ENCODE measurements at regions not wholly inside any gene's neighbourhood (a gene's known extent, or its start where the extent isn't known, plus 50 kb on each side); places are given as distances from the start of the nearest gene placed in this dataset.

DNA sequence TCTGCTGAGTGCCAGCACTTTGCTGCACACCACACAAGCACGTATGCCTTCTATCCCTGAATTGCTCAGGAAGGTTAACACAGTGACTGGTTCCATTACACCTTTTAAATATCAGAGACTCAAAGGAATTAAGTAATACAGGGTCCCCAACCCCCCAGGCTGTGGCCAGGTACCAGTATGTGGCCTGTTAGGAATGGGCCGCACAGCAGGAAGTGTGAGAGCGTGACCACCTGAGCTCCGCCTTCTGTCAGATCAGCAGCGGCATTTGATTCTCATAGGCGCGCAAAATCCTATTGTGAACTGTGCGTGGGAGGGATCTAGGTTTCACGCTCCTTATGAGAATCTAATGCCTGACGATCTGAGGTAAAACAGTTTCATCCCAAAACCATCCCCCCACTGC, 194.5 kb downstream of the FOXO1 start:
- DNase-seq (ENCODE audit: low read depth, low spot score), result no peak
- no peak overlapping the region for H3K27ac ChIP-seq

DNA sequence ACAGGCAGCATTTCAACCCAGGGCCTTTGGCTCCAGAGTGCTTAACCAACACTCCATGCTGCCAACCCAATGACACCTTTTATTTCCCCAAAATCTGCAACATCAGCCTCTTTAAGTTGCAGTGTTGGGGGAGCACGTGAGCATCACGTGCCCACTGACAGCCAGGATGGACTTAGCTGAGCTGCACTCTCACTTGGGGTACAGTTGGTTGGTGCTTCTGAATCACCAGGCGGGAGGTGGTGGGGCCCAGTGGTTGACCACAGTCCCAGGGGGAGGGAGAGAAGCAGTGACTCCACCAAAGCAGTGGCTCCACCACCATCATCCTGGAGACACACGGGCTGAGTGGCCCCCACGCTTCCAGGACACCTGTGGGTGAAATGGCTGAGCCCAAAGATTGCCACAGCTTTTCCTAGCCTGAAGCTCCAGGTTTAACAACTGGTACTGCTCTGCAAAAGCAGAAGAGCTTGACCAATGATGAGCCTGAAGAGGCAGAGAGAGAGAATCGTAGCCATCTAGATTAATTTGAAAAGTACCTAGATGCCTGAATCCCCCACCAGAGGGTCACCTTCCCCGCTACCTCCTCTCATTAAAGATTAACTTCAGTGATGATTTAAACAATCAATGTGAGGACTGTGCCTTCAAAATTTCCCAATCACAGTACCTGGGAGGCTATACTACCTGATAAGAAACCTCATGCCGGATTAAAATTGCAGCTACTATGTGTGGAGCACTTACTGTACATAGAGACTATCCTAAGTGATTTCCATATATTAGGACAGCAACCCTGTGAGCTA, 193.8 kb downstream of the FOXO1 start:
- H3K27ac ChIP-seq, result no peak overlapping the region
- DNase-seq (ENCODE audit: low read depth, low spot score), result no peak

DNA sequence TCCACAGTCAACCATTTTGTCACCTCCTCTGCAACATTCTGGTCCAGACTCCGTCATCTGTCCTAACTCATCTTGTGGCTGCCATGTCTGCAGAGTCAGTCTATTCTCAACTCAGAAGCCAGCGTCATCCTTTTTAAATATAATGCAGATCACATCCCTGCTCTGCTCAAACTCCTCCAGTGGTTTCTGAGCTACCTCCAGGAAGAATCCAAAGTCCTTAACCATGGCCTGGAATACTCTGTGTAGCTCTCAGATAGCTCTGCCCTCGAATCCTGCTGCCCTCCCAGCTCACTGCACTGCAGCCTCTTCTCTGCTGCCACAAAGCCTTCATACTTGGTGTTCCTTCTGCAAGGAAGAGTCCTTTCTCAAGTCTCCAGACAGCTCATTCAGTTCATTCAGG, 190.8 kb downstream of the FOXO1 start:
- H3K27ac ChIP-seq, result no peak overlapping the region
- no peak for DNase-seq (ENCODE audit: low read depth, low spot score)

DNA sequence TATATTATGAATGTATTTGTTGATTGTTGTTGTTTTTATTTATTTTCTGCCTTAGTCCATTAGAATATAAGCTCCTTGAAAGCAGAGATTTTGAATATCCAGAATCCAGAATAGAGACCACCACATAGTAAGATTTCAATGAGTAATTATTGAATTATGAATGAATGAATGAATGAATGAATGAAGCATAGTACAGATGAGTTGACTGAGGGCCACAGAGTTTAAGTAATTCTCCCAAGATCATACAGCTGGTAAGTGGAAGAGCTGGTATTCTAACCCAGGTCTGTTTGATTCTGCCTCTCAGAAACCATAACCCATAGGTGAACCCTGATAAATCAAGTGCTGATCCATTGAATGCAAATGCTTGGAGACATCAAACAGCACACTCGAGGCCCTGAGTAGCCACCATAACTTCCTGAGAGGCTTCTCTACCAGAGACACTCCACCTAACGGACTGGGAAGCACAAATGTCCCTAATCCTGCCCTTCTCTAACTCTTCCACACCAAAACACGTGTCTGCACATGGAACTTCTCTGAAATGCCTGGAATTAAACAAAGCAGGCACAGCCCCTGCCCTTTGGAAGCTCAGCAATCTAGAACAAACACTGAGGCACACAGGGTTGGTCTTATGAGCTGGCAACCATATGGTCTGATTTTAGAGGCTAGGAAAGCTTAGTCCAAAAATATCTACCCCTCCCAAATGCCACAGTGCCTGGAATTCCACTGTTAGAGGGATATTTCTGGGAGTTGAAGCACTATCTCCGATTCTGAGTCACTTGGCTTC, 190.1 kb downstream of the FOXO1 start:
- no peak for DNase-seq (ENCODE audit: low read depth, low spot score)
- no peak overlapping the region for H3K27ac ChIP-seq

DNA sequence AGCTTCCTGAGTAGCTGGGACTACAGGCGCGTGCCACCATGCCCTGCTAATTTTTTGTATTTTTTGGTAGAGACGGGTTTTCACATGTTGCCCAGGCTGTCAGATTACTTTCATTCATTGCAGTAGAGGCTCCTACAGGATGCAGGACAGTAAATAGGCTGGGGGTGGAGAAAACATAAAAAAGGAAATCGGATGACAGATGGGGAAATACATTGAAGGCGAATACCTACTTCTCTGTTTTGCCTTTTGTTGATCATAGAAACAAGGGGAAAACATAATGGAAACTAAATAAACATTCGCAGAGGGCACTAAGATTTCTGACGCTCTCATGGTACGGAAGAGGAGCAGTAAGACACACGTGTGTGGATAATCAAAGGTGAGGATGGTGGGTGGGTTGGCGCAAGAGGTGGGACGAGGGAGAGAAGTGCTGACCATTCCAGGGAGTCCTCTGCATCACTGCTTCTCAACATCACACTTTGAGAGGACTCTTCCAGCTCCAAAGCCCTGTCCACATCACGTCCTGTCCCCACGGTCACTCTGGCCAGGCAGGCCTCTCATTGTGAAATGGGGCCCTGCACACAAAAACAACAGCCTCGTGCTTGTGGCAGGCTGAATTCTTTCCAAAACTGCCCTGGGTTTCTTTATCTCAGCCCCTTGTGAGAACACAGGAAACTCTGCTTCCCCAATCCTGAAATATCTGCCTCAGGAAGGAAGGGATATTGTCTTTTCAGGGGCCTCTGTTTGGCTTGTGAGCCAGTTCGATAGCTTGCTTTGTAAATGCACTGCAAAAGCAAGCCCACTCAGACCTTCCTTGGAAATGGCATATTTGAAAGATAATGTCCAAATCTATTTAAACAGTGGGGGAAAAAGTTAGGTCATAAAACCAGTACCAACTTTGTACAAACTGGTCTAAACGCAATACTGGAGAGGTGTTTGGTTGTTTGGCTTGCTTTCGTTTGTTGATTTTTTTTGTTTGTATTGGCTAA, 188.5 kb downstream of the FOXO1 start:
- H3K27ac ChIP-seq, result no peak overlapping the region
- DNase-seq (ENCODE audit: low read depth, low spot score), result no peak

DNA sequence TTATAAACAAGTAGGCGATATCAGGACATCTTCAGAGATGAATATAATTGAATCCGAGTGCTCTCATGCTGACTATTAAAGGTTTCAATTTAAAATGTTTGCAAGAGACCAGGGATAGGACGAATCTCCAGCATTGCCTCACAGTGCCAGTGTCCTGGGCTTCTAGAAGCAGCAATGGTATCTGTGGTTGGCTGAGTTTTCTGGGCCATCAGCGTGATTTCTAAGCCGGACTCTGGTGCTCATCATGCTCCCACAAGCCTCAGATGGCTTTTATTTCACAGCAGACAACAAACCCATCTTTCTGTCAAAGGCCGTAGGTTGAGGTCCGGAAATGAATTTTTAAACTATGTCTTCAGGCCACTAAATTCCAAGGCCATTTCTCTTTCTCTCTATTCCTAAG, 187.7 kb downstream of the FOXO1 start:
- DNase-seq (ENCODE audit: low read depth, low spot score), result no peak
- no peak overlapping the region for H3K27ac ChIP-seq

DNA sequence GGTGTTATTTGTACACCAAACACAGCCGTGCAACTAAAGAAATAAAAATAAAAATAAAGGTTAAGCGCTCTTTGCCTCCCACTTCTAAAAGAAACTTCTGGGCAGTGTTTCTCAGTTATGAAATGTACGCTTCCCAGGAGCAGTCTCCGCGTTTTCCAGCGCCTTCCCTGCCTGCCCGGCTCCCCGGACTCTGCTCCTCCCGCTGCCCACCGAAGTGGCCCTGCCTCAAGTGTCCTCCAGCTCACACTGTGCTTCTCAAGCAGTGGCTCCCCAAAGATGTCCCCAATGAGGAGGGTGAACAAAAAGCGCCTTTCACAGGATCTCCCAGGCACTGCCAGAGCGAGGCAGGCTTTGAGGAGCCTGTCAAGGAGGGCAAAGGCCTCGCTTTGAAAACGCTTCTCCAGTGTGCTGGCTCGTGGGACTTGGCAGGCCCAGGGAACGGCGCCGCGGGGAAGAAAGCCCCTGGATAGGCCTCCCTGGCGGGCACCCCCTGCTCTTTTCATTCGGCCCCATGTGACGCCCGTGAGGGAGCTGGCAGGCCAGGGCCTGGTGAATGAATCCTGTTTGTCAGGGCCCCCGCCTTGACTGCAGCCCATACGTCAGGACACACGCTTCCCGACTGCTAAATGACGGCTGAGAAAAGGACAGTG, 187.1 kb downstream of the FOXO1 start:
- DNase-seq (ENCODE audit: low read depth, low spot score), result no peak
- no peak overlapping the region for H3K27ac ChIP-seq

DNA sequence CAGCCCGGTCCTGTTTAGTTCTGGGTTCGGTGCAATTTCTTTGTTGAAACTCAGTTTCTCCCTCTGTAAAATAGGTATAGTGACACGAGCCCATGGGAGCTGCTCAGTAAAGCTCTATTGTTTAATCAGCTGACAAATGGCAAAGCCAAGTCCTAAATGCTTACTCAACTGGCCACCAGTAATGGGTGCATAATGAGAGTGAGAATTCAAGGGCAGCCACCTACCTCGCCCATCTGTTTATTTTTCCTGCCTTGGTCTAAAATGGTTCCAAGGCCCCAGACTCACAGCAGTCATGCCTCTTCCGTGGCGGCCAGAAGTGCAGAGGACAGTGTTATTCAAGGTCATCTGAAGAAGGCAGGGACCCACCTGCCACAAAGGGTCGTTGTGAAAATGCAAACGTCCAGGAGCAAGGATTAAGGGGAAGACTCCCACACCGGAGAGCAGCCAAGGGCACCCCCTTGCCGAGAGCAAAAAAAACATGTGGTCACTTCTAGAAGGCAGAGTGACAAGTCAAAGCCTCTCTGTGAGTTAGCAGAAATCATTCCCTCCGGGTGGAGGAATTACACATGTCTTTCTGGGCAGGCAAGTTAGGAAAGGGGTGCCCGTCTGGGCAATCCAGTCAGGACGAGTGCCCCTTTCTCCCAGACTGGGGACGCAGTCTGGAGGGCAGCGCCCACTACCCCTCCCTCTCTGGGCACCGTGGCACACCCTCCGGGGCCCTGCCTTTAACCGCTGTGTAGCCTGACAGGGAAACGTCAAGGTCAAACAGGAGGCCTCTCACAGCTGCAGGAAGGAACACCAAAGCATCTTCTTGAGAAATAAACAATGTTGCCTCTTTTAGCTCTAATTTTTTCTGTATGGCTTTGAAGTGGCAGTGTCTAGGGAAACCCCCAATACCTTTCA, 186.2 kb downstream of the FOXO1 start:
- no peak overlapping the region for H3K27ac ChIP-seq
- no peak for DNase-seq (ENCODE audit: low read depth, low spot score)

DNA sequence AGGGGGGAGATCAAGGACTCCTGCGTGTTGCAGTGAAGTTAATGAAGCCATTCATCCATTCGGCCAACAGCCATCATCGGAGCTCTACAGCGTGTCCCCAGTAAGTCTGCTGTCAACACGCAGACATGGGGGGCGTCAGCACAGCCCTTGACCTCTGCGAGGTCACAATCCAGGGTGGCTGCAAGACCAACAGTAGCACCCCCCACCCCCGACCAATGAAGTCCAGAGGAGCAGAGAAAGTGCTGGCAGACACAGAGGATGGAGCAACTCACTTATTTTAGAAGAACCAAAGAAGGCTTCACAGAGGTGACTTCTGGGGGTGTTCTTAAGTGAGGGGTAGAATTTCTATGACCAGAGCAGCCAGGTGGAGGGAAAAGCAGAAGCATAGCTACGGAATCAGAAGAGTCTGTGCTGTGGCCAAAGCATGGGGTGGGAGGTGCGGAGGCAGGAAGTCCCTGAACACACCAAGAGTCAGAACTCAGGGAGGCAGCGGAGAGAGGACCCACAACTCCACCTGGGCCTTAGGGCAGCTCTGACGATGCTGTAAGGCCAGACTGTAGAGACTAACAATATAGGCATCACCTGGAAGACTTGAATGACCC, 185.4 kb downstream of the FOXO1 start:
- no peak for DNase-seq (ENCODE audit: low read depth, low spot score)
- no peak overlapping the region for H3K27ac ChIP-seq

DNA sequence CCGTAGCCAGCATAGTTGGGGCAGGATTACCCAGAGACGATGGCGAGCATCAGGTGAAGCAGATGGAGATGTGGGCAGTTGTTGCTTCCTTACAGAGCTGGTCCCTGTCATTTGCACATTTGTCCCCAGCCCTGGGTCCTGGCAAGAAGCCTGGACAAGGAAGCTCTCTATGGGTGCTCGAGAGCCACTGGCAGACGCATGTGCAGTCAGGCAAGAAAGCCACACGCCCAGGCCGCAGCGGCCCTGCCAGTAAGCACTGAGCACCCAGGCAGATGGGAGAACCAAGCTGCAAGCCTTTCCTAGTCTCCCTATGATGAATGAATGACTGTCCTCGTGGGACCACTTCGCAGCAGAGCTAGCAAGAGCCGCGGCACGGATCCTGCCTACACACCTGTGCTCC, 182.8 kb downstream of the FOXO1 start:
- H3K27ac ChIP-seq, result no peak overlapping the region

DNA sequence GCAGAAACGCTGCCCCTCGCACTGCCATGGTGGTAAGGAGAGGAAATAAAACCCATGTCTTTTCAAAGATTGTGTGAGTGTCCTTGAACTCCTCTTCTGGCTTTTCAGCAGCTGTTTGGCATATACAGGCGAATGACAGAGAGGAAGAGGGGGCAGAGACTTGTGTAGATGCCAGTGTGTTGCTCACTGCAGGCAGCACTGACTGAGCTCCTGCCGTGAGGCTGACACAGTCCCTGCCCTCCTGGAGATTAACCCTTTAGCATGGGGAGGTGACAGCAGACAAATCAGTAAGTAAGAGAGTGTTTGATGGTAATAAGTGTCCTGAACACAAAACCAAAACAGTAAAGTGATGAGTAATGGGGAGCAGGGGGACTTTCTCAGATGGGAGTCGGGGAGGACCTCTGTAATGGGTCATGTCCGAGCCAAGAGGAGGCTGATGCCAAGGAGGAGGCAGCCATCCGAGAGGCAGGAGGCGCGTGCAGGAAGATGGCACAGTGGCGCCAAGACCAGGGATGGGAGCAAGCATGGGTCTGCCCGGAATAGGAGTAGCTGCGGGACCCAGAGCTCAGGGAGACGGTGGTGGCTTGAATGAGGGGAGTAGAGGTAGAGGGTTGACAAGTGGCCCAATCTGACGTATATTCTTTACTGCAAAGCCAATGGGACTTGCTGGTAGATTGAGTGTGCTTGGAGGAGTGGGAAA, 182.2 kb downstream of the FOXO1 start:
- H3K27ac ChIP-seq, result no peak overlapping the region
- no peak for DNase-seq (ENCODE audit: low read depth, low spot score)

More for the DNA sequence above, 182.8 kb downstream of the FOXO1 start:
- DNase-seq (ENCODE audit: low read depth, low spot score), result no peak

DNA sequence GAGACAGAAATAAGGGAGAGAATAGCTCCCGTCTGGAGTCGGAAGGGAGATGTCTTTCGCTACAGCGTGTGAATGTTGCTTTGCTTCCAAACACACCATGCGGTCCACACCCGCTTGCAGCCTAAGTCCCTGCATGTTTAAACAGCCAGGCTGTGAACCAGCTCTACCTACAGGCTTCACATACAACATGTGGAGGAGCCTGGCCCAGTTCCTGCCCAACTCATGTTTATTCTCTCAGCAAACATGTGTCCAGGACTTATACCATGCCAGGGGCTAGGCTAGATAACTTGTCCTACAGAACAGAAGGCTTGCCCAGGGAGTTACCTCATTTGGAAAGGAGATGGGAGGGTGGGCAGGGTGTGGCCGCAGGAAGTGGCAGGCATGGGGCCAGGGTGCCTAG, 181.5 kb downstream of the FOXO1 start:
- H3K27ac ChIP-seq, result no peak overlapping the region
- no peak for DNase-seq (ENCODE audit: low read depth, low spot score)

DNA sequence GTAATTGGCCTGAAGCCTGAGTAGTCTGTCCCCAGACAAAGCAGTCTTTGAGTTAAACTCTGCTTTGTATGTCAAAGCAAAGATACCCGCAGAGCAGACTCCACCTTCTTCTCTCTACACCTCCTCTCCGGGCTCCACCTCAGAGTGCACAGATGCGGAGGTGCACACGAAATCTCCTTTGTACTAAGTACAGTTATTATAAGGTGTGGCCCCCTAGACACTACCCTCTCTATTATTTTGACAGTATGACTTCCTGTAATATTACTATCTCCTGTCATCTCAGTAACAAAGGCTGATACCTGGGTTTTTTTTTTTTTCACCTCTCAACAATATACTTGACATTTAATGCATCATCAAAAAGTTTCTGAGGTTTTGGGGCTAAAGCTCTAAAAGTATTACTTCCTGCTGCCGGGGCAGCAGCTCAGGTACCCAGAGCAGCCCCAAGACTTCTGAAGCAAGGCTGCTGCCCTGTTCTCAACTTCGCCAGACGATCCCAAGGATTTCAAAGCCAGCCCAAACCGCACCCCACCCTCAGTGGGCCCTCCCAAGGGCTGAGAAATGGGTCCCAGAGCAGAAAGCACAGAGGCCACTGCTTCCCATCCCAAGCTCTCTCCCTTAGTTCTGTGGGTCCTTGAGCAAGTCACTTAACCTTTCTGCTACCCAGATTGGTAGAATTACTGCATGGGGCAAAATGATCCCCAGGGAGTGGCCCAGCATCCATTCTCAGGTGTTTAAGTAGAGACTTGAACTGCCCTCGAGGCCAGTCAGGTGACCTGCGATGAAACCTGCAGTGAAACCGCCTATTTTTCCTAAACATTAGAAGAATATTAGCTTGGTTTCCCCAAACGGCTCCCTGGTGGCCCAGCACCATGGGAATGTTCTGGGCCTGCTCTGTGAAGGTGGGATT, 180.6 kb downstream of the FOXO1 start:
- DNase-seq (ENCODE audit: low read depth, low spot score), result no peak
- no peak overlapping the region for H3K27ac ChIP-seq

DNA sequence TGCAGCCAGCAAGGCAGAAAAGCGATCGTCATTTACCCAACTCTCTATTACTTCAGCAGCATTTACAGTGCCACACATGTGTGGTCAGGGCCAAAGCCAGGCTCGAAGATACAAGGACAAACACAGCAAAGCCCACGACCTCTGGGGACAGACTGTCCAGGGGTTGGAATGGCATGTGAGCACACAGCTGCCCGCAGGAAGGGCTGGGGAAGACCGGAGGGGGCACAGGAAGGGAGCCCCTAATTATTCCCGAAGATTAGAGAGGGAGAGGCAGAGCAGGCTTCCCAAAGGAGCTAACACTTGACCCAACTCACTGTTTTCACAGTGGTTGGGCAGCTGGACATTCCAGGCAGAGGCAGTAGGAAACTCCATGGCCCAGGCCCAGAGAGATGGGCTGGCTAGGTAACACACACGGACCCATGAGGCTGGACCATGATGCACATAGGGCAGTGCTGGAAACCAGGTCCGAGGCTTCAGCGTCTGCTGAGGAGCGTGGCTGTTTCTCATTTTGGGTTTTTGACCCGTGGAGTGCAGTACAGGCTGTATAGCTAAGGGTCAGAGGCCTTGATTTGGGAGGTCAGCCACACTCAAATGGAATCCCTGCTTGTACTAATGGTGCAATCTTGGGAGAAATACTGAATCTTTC, 179.8 kb downstream of the FOXO1 start:
- no peak for DNase-seq (ENCODE audit: low read depth, low spot score)

DNA sequence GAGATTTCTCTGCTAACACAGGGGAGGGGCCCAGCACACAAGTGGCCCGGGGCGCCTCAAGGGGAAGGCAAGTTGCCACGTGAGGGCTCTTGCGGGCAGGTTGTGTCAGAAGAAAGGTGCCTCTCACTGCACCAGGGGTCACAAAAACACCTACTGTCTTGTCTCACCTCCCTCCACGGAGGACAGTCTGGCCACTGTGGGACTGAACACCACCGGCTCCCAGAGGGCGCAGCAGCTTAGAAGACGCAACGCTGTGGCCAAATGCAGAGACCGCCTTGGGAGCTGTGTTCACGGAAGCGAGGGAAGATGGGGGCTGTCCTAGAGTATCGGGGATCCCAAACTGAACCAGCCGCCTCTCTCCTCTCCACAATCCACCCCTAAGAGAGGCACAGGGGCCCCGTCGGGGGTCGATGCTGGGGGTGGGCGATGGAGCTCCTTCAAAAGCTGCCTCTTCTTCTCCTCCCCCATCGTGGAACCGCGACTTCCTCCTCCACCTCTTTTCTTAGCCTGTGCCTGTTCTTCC, 177.5 kb downstream of the FOXO1 start:
- no peak for DNase-seq (ENCODE audit: low read depth, low spot score)
- H3K27ac ChIP-seq, result no peak overlapping the region

More for the DNA sequence above, 179.8 kb downstream of the FOXO1 start:
- H3K27ac ChIP-seq, result no peak overlapping the region

DNA sequence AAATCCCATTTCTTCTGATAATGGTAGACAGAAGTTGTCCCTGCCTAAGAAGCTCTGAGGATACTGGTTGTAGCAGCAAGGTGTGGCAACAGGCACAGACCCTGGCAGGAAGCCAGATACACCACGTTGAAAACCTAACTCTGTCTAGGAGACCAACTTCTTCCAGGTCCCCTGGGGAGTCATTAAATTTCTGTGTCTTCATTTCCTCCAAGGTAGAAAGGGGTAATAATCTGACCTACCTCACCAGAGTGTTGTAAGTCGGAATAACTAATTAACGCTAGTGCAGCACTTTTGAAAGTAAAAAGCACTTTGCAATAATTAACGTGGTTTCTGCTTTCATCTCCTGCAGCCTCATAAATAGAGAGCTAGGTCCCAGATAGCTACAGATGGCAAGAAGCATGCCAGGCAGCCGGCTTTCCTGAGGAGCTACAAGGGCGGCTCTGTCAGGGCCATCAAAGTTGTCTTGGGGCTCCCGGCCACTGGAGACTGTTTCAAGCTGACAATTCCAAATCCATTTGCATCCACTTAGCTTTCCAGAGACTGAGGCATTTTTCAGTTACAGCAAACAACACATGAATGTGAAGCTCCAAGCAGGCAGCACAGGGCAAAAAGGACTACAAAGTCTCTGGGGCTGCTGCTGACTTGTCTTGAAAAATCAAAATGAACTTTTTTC, 176.2 kb downstream of the FOXO1 start:
- DNase-seq (ENCODE audit: low read depth, low spot score), result no peak
- H3K27ac ChIP-seq, result no peak overlapping the region
